Non-pigmented ciliary epithelial cell (primary cell): ENCODE measurements at regions not wholly inside any gene's neighbourhood (a gene's known extent, or its start where the extent isn't known, plus 50 kb on each side); places are given as distances from the start of the nearest gene placed in this dataset.
A peak's percentile ranks its signal among the peaks of the same experiment; 100 is the strongest.

ENCODE experiments used
- DNase-seq: peaks from one replicate; pipeline ENCODE4 v3.0.0-alpha.2; 2010; ENCODE audit warnings: low read depth

- no peak for DNase-seq
Measured at GRCh38 chr2:43127941-43128558, 98.4 kb downstream of the ZFP36L2 start.

- DNase-seq, result no peak
Measured at GRCh38 chr2:43127208-43127940, 99.0 kb downstream of the ZFP36L2 start.

- no peak for DNase-seq
Measured at GRCh38 chr2:43126817-43127207, 99.6 kb downstream of the ZFP36L2 start.

GRCh38 chr2:43125090-43125998, 101.1 kb downstream of the ZFP36L2 start:
- no peak for DNase-seq

- no peak for DNase-seq
Measured at GRCh38 chr2:43124687-43125057, 101.7 kb downstream of the ZFP36L2 start.

GRCh38 chr2:43123981-43124686, 102.3 kb downstream of the ZFP36L2 start:
- no peak for DNase-seq

GRCh38 chr2:43123486-43123885, 102.9 kb downstream of the ZFP36L2 start:
- DNase-seq, result no peak

GRCh38 chr2:43123028-43123427, 103.4 kb downstream of the ZFP36L2 start:
- DNase-seq, result no peak

GRCh38 chr2:43121580-43122314, 104.7 kb downstream of the ZFP36L2 start:
- DNase-seq, result no peak

GRCh38 chr2:43119303-43119702, 107.1 kb downstream of the ZFP36L2 start:
- no peak for DNase-seq

GRCh38 chr2:43117521-43118143, 108.8 kb downstream of the ZFP36L2 start:
- DNase-seq, result no peak

GRCh38 chr2:43116988-43117387, 109.4 kb downstream of the ZFP36L2 start:
- DNase-seq, result no peak

GRCh38 chr2:43115881-43116280, 110.5 kb downstream of the ZFP36L2 start:
- DNase-seq, result no peak

- DNase-seq, result no peak
Measured at GRCh38 chr2:43114210-43114609, 112.2 kb downstream of the ZFP36L2 start.

GRCh38 chr2:43111788-43112554, 114.4 kb downstream of the ZFP36L2 start:
- no peak for DNase-seq

GRCh38 chr2:43110442-43110871, 115.9 kb downstream of the ZFP36L2 start:
- peak; percentile 65 for DNase-seq

- no peak for DNase-seq
Measured at GRCh38 chr2:43109261-43109743, 117.1 kb downstream of the ZFP36L2 start.

GRCh38 chr2:43107679-43108078, 118.7 kb downstream of the ZFP36L2 start:
- DNase-seq, result no peak

GRCh38 chr2:43106559-43107527, 119.6 kb downstream of the ZFP36L2 start:
- no peak for DNase-seq
